ENCODE measurements at regions not wholly inside any gene's neighbourhood (a gene's known extent, or its start where the extent isn't known, plus 50 kb on each side); places are given as distances from the start of the nearest gene placed in this dataset.

DNA sequence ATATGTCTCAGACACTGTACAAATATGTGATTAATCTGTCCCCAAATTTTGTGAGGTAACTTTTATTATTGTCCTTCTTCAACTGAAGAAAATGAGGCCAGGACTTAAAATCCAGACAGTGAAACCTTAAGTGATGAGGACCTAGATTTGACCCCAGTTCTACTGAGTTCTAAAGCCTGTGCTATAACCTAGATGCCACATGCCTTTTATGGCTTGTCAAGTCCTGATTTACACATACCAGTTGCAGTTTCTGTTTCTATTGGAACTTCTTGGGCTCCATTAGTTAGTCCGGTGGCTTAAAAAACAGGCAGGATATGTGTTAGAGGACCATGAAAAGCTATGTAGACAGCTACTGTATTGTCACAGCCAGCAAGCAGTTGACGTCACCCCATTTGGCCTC, 436.5 kb upstream of the KLHL1 start:
- TF ChIP-seq POLR2AphosphoS5 (IDR thresholded peaks at IDR 0.05; ENCODE audit: low read depth, low read length) (no peak), POLR2A (IDR thresholded peaks at IDR 0.05; ENCODE audit: low read depth, low read length) (no peak), POU2F2 (IDR thresholded peaks at IDR 0.05; ENCODE audit: low read depth, low read length) (no peak), TAF1 (IDR thresholded peaks at IDR 0.05; ENCODE audit: low read depth, low read length) (no peak), SPI1 (IDR thresholded peaks at IDR 0.05; ENCODE audit: low read depth, low read length) (no peak), PAX5 (IDR thresholded peaks at IDR 0.05; ENCODE audit: insufficient read depth, low read length, severe bottlenecking) (no peak)

Data from GM12891 (cell line).